ENCODE measurements at regions not wholly inside any gene's neighbourhood (a gene's known extent, or its start where the extent isn't known, plus 50 kb on each side); places are given as distances from the start of the nearest gene placed in this dataset.
A peak's percentile ranks its signal among the peaks of the same experiment; 100 is the strongest.

GRCh38 chr12:89895101-89895500, 186.5 kb upstream of the ATP2B1 start:
- TF ChIP-seq, protein P1, sequence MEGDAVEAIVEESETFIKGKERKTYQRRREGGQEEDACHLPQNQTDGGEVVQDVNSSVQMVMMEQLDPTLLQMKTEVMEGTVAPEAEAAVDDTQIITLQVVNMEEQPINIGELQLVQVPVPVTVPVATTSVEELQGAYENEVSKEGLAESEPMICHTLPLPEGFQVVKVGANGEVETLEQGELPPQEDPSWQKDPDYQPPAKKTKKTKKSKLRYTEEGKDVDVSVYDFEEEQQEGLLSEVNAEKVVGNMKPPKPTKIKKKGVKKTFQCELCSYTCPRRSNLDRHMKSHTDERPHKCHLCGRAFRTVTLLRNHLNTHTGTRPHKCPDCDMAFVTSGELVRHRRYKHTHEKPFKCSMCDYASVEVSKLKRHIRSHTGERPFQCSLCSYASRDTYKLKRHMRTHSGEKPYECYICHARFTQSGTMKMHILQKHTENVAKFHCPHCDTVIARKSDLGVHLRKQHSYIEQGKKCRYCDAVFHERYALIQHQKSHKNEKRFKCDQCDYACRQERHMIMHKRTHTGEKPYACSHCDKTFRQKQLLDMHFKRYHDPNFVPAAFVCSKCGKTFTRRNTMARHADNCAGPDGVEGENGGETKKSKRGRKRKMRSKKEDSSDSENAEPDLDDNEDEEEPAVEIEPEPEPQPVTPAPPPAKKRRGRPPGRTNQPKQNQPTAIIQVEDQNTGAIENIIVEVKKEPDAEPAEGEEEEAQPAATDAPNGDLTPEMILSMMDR (IDR thresholded peaks at IDR 0.05; ENCODE audit: unreplicated experiment), result no peak
- H3K27me3 Mint-ChIP-seq (ENCODE audit: low read depth), result no peaks in the 10 kb centered on the region
- H3K4me3 Mint-ChIP-seq, result no peak overlapping the region

DNA sequence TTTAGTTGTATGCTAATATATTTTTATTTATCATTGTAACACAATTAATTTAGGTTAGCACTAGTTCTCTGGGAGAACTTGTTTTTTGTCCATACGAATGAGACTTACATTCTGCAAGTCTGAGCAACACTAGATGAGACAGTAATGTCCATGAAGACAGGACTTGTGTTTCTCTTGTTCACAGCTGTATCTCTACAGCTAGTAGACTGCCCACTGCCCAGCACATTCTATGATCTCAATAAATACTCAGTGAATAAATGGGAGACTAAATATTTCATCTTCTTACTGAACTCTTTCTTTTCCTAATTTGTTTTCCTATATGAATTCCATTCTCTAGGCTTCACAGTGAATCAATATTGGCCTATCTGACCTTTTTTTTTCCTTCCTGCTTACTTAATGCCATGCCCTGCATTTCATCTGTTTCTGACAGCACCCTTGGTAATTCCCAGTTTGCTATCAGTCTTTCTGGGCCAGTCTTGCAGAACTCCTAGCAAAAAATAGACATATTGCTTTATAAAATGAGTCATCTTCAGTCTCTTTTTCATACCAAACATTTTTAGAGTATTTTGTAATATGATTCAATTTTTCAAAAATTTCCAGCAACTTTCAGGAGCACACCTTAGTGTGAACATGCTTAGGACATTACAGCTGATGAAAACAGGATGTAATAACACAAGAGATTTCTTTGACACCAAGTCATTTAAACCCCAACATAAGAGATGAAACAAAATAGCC, 185.5 kb upstream of the ATP2B1 start:
- no peak for DNase-seq (ENCODE audit: low spot score in 2 of 2, unreplicated experiment in 2 of 2)
- H3K36me3 Mint-ChIP-seq, result peaks cover 4% of the 10 kb centered on the region
- H3K27ac Mint-ChIP-seq, result peak overlapping the region; percentile 87

More at GRCh38 chr12:89895101-89895500, 186.5 kb upstream of the ATP2B1 start:
- Mint-ChIP-seq H3K27ac (no peak overlapping the region), H3K36me3 (peaks cover 4% of the 10 kb centered on the region), H3K9me3 (peaks cover 8% of the 10 kb centered on the region), H3K4me1 (peaks cover 20% of the 10 kb centered on the region)
- no peak for DNase-seq (ENCODE audit: low spot score in 2 of 2, unreplicated experiment in 2 of 2)

DNA sequence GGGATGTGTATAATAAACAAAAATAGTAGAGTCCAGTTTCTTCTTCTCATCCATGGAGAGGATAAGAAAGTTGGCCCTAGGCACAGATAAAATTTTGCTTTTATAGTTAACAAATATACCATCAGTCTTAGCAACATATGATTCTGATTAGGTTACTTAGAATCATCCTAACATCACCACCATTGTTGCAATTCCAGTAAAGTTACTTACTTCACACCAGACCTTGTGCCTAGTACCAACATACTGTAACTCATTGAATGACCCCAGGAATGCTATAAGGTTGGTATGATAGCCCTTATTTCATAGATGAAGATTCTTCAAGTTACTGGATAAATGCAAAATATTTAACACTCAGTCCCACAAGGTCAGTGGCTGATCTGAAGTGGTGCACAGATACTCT, 183.8 kb upstream of the ATP2B1 start:
- H3K4me3 Mint-ChIP-seq, result no peak overlapping the region
- peaks cover 8% of the 10 kb centered on the region for H3K9me3 Mint-ChIP-seq
- H3K4me1 Mint-ChIP-seq, result peaks cover 10% of the 10 kb centered on the region
- no peak for DNase-seq (ENCODE audit: low spot score in 2 of 2, unreplicated experiment in 2 of 2)
- peaks cover 4% of the 10 kb centered on the region for H3K36me3 Mint-ChIP-seq
- TF ChIP-seq, protein P1 (IDR thresholded peaks at IDR 0.05; ENCODE audit: unreplicated experiment), result no peak
- H3K27me3 Mint-ChIP-seq (ENCODE audit: low read depth), result no peaks in the 10 kb centered on the region
- no peak overlapping the region for H3K27ac Mint-ChIP-seq

More for the DNA sequence above, 185.5 kb upstream of the ATP2B1 start:
- no peaks in the 10 kb centered on the region for H3K27me3 Mint-ChIP-seq (ENCODE audit: low read depth)
- TF ChIP-seq, protein P1 (IDR thresholded peaks at IDR 0.05; ENCODE audit: unreplicated experiment), result no peak
- H3K4me3 Mint-ChIP-seq, result no peak overlapping the region
- H3K9me3 Mint-ChIP-seq, result peaks cover 8% of the 10 kb centered on the region
- peaks cover 13% of the 10 kb centered on the region for H3K4me1 Mint-ChIP-seq

DNA sequence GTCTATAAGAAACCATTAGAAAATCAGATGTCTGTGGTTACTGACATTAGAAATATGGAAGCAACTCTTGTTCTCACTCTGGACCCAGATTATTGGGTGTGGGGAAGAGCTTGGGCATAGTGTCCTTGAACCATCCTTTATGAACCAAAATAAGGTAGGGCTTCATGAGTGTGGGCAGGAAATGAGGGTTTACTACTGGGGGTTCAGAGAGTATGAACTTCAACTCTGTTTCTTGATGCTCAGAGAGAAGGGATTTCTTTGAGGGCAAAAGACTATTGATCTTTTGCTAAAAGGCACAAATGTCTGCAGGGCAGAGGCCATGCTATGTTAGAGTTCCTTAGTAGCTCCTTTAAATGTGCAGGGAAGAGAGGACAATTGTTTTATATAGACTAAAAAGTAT, 183.3 kb upstream of the ATP2B1 start:
- no peak for DNase-seq (ENCODE audit: low spot score in 2 of 2, unreplicated experiment in 2 of 2)
- peaks cover 4% of the 10 kb centered on the region for H3K36me3 Mint-ChIP-seq
- H3K9me3 Mint-ChIP-seq, result peaks cover 8% of the 10 kb centered on the region
- no peaks in the 10 kb centered on the region for H3K27me3 Mint-ChIP-seq (ENCODE audit: low read depth)
- H3K4me1 Mint-ChIP-seq, result peaks cover 13% of the 10 kb centered on the region
- TF ChIP-seq, protein P1 (IDR thresholded peaks at IDR 0.05; ENCODE audit: unreplicated experiment), result no peak
- H3K4me3 Mint-ChIP-seq, result no peak overlapping the region
- H3K27ac Mint-ChIP-seq, result no peak overlapping the region

GRCh38 chr12:89890161-89890560, 181.5 kb upstream of the ATP2B1 start:
- Mint-ChIP-seq H3K4me3 (no peak overlapping the region), H3K27ac (no peak overlapping the region), H3K9me3 (peaks cover 8% of the 10 kb centered on the region), H3K4me1 (peaks cover 23% of the 10 kb centered on the region), H3K36me3 (peaks cover 4% of the 10 kb centered on the region), H3K27me3 (ENCODE audit: low read depth) (no peaks in the 10 kb centered on the region)
- TF ChIP-seq, protein P1 (IDR thresholded peaks at IDR 0.05; ENCODE audit: unreplicated experiment), result no peak
- no peak for DNase-seq (ENCODE audit: low spot score in 2 of 2, unreplicated experiment in 2 of 2)

Data from mesothelial cell of epicardium (in vitro differentiated cells).